ENCODE measurements at regions not wholly inside any gene's neighbourhood (a gene's known extent, or its start where the extent isn't known, plus 50 kb on each side); places are given as distances from the start of the nearest gene placed in this dataset.

DNA sequence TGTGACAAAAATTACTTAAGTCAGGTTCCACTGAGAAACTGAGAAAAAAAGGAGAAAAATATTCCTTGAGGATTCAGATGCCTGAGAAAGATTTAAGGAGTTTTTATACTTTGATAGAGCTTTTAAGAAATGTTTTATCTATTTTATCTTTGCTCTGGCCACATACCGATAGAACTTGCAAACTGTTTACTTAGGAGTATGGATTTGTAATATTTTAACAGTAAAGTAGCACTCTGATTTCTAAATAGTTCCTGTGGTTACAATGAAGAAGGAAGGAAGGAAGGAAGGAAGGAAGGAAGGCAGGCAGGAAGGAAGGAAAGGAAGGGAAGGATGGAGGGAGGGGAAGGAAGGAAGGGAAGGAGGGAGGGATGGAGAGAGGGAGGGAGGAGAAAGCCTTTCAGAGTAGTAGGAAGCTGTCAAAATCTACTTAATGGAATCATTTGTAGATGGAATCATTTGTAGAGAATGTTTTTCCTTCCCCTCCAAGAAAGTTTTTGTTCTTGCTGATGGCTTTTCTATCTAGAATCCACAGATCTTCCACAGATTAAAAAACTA is 489.0 kb upstream of the ANKRD30A start:
- TF ChIP-seq, protein P1, sequence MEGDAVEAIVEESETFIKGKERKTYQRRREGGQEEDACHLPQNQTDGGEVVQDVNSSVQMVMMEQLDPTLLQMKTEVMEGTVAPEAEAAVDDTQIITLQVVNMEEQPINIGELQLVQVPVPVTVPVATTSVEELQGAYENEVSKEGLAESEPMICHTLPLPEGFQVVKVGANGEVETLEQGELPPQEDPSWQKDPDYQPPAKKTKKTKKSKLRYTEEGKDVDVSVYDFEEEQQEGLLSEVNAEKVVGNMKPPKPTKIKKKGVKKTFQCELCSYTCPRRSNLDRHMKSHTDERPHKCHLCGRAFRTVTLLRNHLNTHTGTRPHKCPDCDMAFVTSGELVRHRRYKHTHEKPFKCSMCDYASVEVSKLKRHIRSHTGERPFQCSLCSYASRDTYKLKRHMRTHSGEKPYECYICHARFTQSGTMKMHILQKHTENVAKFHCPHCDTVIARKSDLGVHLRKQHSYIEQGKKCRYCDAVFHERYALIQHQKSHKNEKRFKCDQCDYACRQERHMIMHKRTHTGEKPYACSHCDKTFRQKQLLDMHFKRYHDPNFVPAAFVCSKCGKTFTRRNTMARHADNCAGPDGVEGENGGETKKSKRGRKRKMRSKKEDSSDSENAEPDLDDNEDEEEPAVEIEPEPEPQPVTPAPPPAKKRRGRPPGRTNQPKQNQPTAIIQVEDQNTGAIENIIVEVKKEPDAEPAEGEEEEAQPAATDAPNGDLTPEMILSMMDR (IDR thresholded peaks at IDR 0.05) = no peak
- no peak for TF ChIP-seq POLR2A (IDR thresholded peaks at IDR 0.05)
